ENCODE measurements at regions not wholly inside any gene's neighbourhood (a gene's known extent, or its start where the extent isn't known, plus 50 kb on each side); places are given as distances from the start of the nearest gene placed in this dataset.

GRCh38 chr16:58815181-58815888 lies 81.2 kb upstream of the GOT2 start:
- TF ChIP-seq CTCF (IDR thresholded peaks at IDR 0.05; ENCODE audit: low read depth, low read length, missing input control) (no peak), RXRA (IDR thresholded peaks at IDR 0.05) (no peak), YY1 (IDR thresholded peaks at IDR 0.05) (no peak), MAX (IDR thresholded peaks at IDR 0.05) (no peak), JUND (IDR thresholded peaks at IDR 0.05) (no peak), REST (IDR thresholded peaks at IDR 0.05) (no peak), RAD21 (IDR thresholded peaks at IDR 0.05) (no peak), GABPA (IDR thresholded peaks at IDR 0.05 in 1 of 2, conservative IDR thresholded peaks at IDR 0.05 in 1 of 2) (no peak), FOXA1 (IDR thresholded peaks at IDR 0.05) (no peak), HNF4G (IDR thresholded peaks at IDR 0.05) (no peak), SP1 (IDR thresholded peaks at IDR 0.05) (no peak), ZBTB33 (IDR thresholded peaks at IDR 0.05) (no peak)

Measured in liver (tissue), 3 donors.